Astrocyte (in vitro differentiated cells and primary cell): ENCODE measurements at regions not wholly inside any gene's neighbourhood (a gene's known extent, or its start where the extent isn't known, plus 50 kb on each side); places are given as distances from the start of the nearest gene placed in this dataset.

Experiments
- CTCF ChIP-seq: IDR thresholded peaks from 2 replicates; pipeline ENCODE4 v1.5.1; 2011; ENCODE audit warnings: low read depth, mild to moderate bottlenecking, inconsistent platforms, low read length, moderate library complexity; ENCODE audit not compliant: insufficient read depth
- EZH2 ChIP-seq: IDR thresholded peaks from 2 replicates; pipeline ENCODE4 v1.6.1; 2012; ENCODE audit warnings: mild to moderate bottlenecking, low read length, inconsistent platforms; ENCODE audit not compliant: insufficient read depth

GRCh38 chr3:18501679-18502343 is 76.7 kb upstream of the SATB1 start:
- TF ChIP-seq CTCF (no peak), EZH2 (no peak)
